Astrocyte of the cerebellum (primary cell): ENCODE measurements at regions not wholly inside any gene's neighbourhood (a gene's known extent, or its start where the extent isn't known, plus 50 kb on each side); places are given as distances from the start of the nearest gene placed in this dataset.

ENCODE experiments used
- DNase-seq: peaks from one replicate; pipeline ENCODE4 v3.0.0-alpha.2; 2011; ENCODE audit warnings: low read depth
- H3K4me3 ChIP-seq: 2 replicates; pipeline ENCODE4 v1.5.1; 2011; ENCODE audit warnings: mild to moderate bottlenecking, low read depth, low read length, moderate library complexity
- CTCF ChIP-seq: IDR thresholded peaks from 2 replicates; pipeline ENCODE4 v1.5.1; 2012; ENCODE audit warnings: low read length, low read depth, moderate library complexity, mild to moderate bottlenecking; ENCODE audit errors: missing control alignments
- in situ Hi-C: cut with HindIII; loops from 2 replicates; pipeline ENCODE4 v1.10.0; 2017; ENCODE audit warnings: low sequenced_read_pairs

- no peak for TF ChIP-seq CTCF
Observed at GRCh38 chr2:118509319-118510004, 338.0 kb downstream of the EN1 start.

GRCh38 chr2:118508282-118508681 lies 339.2 kb downstream of the EN1 start:
- no peak overlapping the region for H3K4me3 ChIP-seq
- no peak for TF ChIP-seq CTCF
- DNase-seq = no peak
- in situ Hi-C loops = no loop called here

More at GRCh38 chr2:118509319-118510004, 338.0 kb downstream of the EN1 start:
- no peak overlapping the region for H3K4me3 ChIP-seq
- in situ Hi-C loops = no loop called here
- DNase-seq = no peak

GRCh38 chr2:118505436-118505835 lies 342.0 kb downstream of the EN1 start:
- in situ Hi-C loops = no loop called here

GRCh38 chr2:118502106-118502505 lies 345.3 kb downstream of the EN1 start:
- TF ChIP-seq CTCF = no peak
- in situ Hi-C loops = no loop called here
- no peak for DNase-seq
- H3K4me3 ChIP-seq = no peak overlapping the region

More at GRCh38 chr2:118505436-118505835, 342.0 kb downstream of the EN1 start:
- no peak for TF ChIP-seq CTCF
- H3K4me3 ChIP-seq = no peak overlapping the region
- no peak for DNase-seq

GRCh38 chr2:118498943-118499342 lies 348.5 kb downstream of the EN1 start:
- no peak for DNase-seq
- no peak for TF ChIP-seq CTCF
- in situ Hi-C loops = no loop called here
- no peak overlapping the region for H3K4me3 ChIP-seq

- no peak overlapping the region for H3K4me3 ChIP-seq
- no peak for TF ChIP-seq CTCF
- in situ Hi-C loops = no loop called here
- no peak for DNase-seq
Observed at GRCh38 chr2:118496870-118497611, 350.4 kb downstream of the EN1 start.
